AG04449 (cell line): ENCODE measurements at regions not wholly inside any gene's neighbourhood (a gene's known extent, or its start where the extent isn't known, plus 50 kb on each side); places are given as distances from the start of the nearest gene placed in this dataset.

ENCODE experiments used
- CTCF ChIA-PET: fragments of 350-600 bp; formaldehyde crosslinking; extraction: SDS; loops from one replicate; lab custom pipeline; 2021; ENCODE audit warnings: antibody characterized with exemption; lab: Yijun Ruan, JAX
- POLR2A ChIA-PET: fragments of 400-600, 350-600 bp; formaldehyde crosslinking; extraction: SDS; loops from one replicate; lab custom pipeline; 2020; ENCODE audit warnings: antibody characterized with exemption, inconsistent platforms; lab: Yijun Ruan, JAX
- DNase-seq: peaks from one replicate; pipeline ENCODE4 v3.0.0-alpha.2; 2010; ENCODE audit warnings: low read depth, low spot score
- H3K4me3 ChIP-seq: 2 replicates; pipeline ENCODE4 v1.5.1; 2011; ENCODE audit warnings: low read depth, mild to moderate bottlenecking, control low read depth, low read length
- CTCF ChIP-seq: IDR thresholded peaks from one replicate; pipeline ENCODE4 v1.5.1; 2011; ENCODE audit warnings: mild to moderate bottlenecking, moderate library complexity, low read length, control low read depth, inconsistent platforms; ENCODE audit not compliant: insufficient read depth; ENCODE audit errors: missing control alignments

GRCh38 chr2:123540291-123540690, 484.8 kb upstream of the CNTNAP5 start:
- CTCF ChIA-PET = no interaction called here
- POLR2A ChIA-PET = no interaction called here
- H3K4me3 ChIP-seq = no peak overlapping the region
- no peak for TF ChIP-seq CTCF
- no peak for DNase-seq

- no peak for TF ChIP-seq CTCF
- no peak overlapping the region for H3K4me3 ChIP-seq
- POLR2A ChIA-PET = no interaction called here
- DNase-seq = no peak
- CTCF ChIA-PET = no interaction called here
Measured at GRCh38 chr2:123546353-123546752, 478.7 kb upstream of the CNTNAP5 start.

- TF ChIP-seq CTCF = no peak
Measured at GRCh38 chr2:123563515-123563914, 461.6 kb upstream of the CNTNAP5 start.

GRCh38 chr2:123566291-123566946, 458.7 kb upstream of the CNTNAP5 start:
- ChIA-PET POLR2A (no interaction called here), CTCF (no interaction called here)
- DNase-seq = no peak
- H3K4me3 ChIP-seq = no peak overlapping the region
- TF ChIP-seq CTCF = no peak

More at GRCh38 chr2:123563515-123563914, 461.6 kb upstream of the CNTNAP5 start:
- H3K4me3 ChIP-seq = no peak overlapping the region
- POLR2A ChIA-PET = no interaction called here
- DNase-seq = no peak
- CTCF ChIA-PET = no interaction called here

GRCh38 chr2:123578016-123578415, 447.1 kb upstream of the CNTNAP5 start:
- no peak for DNase-seq
- TF ChIP-seq CTCF = no peak
- ChIA-PET CTCF (no interaction called here), POLR2A (no interaction called here)
- no peak overlapping the region for H3K4me3 ChIP-seq

- DNase-seq = no peak
- ChIA-PET CTCF (no interaction called here), POLR2A (no interaction called here)
- H3K4me3 ChIP-seq = no peak overlapping the region
- TF ChIP-seq CTCF = no peak
Measured at GRCh38 chr2:123596621-123597020, 428.5 kb upstream of the CNTNAP5 start.
